Activated gamma-delta T cell treated with Interleukin-2 at 50 U/mL for 16 hours (primary cell): ENCODE measurements at regions not wholly inside any gene's neighbourhood (a gene's known extent, or its start where the extent isn't known, plus 50 kb on each side); places are given as distances from the start of the nearest gene placed in this dataset.
A peak's percentile ranks its signal among the peaks of the same experiment; 100 is the strongest.
"Not testable (repeated sequence)": the region's sequence is repeated elsewhere in the genome, so short reads cannot be mapped to it uniquely, and the experiment has no call there.

Experiments used
- DNase-seq: peaks from one replicate; pipeline ENCODE4 v3.0.0-alpha.2; 2020

DNA sequence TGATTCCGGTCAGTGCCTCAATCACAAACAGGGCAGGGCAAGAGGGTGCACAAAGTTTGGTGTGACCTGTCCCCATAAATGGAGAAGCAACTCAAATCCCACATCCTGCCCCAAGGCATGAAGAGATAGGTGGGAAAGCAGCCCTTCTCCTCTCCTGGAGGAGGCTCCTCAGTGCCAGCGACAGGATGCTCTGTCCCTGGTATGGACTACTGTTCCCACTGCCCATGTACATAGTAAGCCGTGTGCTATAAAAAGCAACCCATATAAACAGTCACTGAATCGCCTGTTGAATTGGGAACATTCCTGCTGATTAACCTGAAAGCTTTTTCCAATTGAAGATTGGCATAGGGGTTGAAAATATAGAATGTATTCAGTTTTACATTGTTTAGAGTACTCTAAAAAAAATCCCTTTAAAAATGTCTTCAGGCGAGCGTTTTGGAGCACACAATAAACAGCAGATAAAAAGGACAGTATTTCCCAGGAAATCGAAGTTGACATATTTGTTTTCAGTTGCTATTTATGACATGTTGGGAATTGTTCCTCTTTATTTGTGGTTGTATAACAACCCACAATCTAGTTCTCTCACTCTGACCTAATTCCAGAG lies 513.9 kb downstream of the DIRAS2 start:
- no peak for DNase-seq

DNA sequence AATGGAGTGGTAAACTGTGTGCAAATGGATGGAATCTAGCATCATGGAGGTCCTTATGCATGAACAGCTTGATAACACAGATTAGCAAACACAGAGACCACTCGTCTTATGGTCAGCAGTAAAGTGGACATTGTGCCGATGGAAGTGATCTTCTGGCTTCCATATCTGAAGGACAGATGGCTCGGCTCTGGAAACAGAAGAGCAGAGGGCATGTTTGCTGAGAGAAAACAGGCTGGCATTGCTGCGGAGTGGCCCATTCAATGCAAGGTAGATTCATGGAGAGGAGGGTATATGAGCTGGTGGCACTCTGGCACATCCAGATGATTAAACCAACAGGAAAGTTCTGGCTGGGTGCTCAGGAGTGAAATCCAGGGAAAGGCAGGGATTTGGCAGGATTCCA lies 513.2 kb downstream of the DIRAS2 start:
- DNase-seq = no peak

DNA sequence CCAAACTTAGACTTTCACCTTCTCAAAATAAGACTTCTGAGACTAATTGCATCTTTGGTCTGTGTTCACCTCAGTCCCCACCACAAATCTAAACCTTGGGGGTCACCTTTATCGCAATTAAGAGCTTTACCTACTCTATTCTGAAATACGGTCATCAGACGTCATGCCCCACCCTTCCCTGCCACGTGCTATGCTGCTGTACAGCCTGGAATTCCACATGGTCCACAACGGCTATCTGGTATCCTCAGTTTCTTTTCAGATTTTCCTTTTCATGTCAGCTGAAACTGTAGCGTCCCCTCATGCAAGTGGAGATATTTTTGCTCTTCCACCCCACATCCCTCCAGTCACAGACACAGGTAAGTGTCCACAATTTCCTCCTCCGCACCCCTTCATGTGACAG lies 511.1 kb downstream of the DIRAS2 start:
- DNase-seq = no peak

DNA sequence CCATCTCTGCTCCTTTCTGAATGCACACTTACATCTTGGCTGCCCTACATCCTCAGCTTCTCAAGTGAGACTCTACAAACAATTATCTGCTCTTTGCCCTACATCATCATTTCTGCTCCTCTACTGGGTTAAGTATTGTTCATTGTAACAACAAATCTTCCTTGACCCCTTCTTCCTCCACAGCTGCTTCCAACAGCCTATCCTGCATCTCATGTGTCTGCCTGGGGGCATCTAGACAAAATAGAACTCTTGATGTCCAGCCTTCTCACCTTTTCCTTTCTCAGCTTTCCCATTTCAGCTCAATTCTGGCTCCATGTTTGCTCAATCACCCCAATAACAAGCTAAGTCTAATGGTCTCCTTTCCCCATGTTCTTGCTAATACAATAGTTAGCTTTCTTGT lies 509.8 kb downstream of the DIRAS2 start:
- DNase-seq = no peak

DNA sequence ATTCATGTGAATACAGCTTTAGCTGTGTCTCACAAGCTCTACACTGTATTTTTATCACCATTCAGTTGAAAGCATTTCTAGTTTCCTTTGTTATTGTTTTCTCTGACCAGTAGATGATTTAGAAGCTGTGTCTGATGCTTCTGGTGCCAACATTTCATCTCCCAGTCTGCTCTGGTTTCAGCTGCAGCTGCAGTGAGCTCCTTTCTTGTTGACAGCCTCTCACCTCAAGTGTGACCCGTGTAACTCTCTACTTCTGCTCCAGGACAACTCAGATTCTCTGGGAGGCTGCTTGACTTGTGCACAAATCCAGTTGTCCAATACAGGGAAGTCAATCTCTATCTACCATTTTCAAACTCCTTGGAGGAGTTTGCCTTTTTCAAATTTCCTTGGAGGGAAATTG lies 504.8 kb downstream of the DIRAS2 start:
- no peak for DNase-seq

DNA sequence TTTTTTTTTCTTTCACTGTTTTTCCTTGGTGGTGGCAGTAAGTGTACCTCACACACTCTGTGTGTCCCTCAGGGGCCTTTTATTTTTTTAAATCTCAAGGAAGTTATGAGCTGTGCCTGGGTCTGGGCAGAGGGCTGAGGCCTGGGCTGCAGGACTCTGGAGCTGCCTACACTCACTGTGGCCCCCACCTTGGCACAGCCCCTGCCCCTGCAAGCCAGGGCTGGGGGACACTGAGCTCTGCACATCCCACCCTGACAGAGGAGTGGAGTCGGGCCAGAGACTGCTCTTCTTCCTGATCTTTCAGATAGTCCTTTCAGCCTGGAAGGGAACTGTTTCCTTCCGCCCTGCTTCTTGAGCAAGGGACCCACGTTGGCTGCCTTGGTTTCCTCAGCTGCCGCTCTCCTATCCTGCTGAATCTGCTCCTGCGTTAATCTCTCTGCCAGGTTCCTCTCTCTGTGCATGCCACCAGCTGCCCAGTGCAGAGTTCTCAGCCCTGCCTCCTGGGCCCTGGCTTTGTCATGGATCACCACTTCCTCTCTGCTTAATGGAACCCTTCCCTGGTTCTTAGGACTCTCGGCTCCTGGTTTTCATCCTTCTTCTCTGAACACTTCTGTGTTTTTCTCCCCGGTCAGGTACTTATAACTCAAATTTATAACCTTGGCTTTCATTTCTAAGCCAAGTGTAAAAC lies 502.3 kb downstream of the DIRAS2 start:
- no peak for DNase-seq

DNA sequence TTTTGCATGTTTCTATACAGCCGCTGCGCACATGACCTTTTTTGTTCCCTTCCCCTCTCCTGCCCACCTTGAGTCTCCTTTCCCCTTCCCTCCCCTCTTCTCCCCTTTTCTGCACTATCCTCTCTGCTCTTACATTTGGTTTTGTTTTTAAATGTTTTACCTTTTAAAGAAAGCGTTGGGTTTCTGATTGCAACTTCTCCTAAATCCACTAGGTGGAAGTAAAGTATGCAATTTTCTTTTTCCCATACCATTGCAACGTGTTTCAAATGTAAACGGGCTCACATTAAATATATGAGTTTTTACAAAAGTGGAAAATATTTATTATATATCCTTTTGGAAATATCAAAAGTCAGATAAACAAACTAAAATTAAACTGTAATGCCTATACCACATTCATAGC lies 500.9 kb downstream of the DIRAS2 start:
- DNase-seq = no peak

DNA sequence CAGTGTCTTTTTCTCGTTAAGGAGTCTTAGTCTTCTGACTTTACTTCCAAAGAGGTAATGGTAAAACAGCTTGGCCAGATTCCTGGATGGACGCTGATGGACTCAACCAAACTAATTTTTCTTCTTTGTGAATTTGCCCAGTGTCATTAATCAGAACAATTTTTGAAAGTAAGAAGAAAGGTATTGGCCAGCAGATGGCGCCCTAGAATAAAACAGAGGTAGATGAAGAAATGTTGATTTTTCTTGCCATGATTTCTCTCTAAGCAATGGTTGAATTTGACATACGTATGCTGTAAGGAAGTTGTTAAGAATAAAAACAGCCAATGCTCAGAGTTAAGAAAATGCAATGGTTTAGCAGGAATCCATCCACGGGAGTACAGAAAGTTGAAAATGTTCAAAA lies 500.0 kb downstream of the DIRAS2 start:
- DNase-seq = peak; percentile 57

DNA sequence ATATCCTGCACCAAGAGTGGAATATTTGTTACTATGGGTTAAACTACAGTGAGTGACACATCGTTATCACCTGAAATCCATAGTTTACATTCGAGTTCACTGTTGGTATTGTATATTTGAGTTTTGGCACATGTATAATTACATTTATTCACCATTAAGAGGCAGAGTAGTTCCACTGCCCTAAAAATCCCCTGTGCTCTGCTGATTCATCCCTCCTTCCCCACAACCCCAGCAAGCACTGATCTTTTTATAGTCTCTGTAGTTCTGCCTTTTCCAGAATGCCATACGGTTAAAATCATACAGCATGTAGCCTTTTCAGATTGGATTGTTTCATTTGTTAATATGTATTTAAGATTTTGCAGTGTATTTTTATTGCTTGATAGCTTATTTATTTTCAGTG lies 495.2 kb downstream of the DIRAS2 start:
- DNase-seq = no peak

DNA sequence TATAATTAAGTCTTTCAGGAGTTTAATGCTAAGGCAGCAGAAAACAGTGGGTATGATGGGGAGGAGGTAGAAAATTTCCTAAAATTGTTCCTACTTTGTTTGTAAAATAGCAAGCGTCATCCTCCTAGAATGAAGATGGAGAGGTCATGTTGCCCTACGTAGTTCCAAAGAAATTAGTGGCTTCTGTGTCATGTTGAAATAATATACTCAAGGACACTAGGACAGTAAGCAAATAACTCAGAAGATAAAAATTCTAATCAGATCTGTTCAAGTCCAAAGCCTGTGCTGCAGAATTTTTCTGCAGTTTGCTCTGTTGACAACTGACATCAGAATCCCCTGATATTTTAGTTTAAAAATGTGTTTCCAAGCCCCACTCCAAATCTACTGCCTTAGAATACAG lies 486.3 kb downstream of the DIRAS2 start:
- DNase-seq = no peak

DNA sequence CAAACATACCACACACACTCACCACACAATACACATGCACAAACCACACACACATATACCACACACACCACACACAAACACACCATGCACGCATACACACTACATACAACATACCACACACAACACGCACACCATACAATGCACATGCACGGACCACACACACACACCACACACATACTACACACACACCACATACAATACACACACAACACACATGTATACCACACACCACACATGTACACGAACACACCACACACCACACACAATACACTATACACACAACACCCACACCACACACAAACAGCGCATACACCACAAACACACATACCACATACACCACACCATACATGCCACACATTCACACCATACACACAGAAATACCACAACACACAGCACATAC lies 480.3 kb downstream of the DIRAS2 start:
- DNase-seq = no peak

DNA sequence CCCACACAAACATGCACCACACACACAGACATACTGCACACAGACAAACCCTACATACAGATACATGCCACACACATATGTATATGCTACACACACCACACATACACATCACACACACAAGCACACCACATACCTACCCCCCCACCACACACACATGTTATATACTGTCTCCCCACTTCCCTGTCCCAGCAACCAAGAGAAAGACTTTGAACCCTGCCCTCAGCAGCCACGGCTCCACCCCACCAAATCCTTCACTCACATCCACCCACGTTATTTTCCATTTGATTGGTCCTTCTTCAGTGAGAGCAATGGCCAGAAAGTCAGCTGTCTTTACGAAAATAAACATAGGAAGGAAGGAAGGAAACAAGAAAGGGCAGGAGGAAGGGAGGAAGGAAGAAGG lies 479.8 kb downstream of the DIRAS2 start:
- no peak for DNase-seq

DNA sequence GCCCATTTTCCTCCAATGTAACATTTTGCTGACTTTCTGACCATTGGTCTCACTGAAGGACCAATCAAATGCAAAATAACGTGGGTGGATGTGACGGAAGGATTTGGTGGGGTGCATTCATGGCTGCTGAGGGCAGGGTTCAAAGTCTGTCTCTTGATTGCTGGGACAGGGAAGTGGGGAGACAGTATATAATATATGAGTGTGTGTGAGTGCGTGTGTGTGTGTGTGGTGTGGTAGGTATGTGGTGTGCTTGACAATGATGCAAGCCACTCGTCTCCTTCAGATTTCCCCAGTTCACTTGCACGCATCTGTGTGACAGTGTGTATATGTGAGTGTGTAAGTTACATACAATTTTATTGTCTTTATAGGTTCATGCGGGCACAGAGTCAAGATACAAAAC lies 477.3 kb downstream of the DIRAS2 start:
- DNase-seq = no peak

DNA sequence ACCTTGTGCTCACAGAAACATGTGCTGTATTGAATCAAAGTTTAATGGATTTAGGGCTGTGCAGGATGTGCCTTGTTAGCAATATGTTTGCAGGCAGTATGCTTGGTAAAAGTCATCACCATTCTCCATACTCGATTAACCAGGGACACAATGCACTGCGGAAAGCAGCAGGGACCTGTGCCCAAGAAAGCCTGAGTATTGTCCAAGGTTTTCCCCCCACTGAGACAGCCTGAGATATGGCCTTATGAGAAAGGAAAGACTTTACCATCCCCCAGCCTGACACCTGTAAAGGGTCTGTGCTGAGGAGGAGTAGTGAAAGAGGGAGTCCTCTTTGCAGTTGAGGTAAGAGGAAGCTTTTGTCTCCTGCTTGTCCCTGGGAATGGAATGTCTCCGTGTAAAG lies 476.2 kb downstream of the DIRAS2 start:
- not testable (repeated sequence) for DNase-seq

DNA sequence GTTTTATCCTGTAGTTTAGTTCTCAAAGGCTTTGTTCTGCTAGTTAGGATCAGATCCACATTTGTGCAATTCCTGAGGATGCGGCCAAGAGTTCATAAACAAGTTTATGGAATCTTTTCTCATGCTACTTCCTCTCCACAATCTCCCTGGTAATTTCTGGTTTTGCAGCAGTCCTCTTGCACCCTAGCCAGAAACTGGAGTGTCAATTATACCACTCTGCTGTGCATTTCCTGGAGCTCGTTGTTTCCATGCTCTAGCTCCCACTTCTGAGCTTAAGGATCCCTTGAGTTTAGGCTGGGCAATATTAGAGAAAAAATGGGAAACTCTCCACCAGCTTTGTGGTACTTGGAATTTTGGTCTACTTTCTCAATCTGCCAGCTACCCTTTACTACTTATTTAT lies 474.7 kb downstream of the DIRAS2 start:
- DNase-seq = no peak

DNA sequence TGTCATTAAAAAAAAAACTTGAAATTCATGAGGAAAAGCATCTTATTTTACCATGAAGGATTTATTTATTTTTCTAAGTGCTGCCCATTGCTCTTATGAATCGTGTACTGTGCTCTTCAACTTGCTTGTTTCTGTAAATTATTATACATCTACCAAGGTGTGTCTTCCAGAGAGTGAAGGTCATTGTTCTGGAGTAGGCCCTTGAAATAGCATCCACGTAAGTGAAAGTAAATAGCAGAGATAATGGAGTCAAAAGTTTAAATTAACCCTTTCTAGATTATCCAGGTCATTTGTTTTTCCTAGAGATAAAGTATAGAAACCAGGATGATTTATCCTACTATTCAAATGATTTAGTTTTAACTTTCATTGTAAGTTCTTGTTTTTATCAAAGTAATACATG lies 473.1 kb downstream of the DIRAS2 start:
- DNase-seq = no peak

DNA sequence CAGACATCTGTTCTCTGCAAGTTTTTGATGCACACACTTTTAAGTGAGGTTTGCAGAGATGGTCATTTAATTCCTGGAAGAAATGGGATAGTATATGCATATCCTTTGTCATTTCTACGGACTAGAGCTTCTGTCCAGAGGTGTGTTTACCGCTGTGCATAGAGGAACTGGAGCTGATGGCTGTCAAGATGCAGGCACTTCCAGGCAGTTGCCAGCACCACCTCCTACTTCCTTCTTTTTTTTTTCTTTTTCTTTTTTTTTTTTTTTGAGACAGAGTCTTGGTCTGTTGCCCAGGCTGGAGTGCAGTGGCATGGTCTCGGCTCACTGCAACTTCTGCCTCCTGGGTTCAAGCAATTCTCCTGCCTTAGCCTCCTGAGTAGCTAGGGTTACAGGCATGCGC lies 468.7 kb downstream of the DIRAS2 start:
- DNase-seq = not testable (repeated sequence)

DNA sequence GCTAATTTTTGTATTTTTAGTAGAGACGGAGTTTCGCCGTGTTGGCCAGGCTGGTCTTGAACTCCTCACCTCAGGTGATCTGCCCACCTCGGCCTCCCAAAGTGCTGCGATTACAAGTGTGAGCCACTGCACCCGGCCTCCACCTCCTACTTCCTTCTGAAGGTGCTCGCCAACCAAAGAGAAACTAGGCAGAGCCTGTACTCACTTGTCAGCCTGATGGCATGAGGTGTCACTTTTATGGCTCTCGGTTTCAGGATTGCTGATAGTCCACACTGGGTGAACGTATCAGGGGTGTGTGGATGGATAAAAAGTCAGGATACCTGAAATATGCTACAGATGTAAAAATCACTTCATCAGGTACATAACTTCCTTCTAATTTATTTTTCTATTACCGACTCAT lies 468.3 kb downstream of the DIRAS2 start:
- DNase-seq = not testable (repeated sequence)

DNA sequence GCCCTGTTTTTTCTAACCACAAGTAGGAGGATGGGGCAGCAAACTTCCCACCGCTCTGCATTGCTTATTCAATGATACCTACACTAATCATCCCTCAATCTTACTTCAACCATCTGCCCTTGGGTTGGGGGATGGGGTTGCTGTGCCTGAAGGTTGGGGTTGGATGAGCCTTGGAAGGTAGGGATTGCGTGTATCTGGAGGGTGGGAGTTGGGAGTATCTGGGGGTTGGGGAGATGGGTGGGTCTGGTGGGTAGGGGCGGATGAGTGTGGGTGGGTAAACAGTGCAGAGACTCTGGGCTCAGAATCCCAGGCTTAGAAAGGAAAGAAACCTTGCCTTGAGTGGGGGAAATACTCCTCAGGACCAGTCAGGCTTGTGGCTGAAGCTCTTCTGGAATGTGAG lies 467.4 kb downstream of the DIRAS2 start:
- DNase-seq = no peak

DNA sequence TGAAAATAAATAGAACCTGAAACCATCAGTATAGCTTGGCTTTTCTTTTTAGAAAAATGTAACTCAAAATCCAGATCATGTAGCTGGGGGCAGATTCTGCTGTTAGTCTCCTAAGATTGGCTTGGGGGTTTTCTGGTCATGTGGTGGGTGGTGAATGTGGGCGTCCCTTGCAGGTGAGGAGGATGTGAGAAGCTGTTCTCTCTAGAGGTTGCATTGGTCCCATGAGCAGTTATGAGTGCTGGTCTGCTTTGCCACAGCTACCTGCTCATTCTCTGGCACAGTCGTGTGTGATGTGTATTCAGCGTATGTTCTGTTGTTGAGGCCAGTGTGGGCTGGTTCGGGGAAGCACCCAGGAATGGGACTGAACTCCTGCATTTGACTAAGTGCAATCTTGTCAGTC lies 466.8 kb downstream of the DIRAS2 start:
- no peak for DNase-seq

DNA sequence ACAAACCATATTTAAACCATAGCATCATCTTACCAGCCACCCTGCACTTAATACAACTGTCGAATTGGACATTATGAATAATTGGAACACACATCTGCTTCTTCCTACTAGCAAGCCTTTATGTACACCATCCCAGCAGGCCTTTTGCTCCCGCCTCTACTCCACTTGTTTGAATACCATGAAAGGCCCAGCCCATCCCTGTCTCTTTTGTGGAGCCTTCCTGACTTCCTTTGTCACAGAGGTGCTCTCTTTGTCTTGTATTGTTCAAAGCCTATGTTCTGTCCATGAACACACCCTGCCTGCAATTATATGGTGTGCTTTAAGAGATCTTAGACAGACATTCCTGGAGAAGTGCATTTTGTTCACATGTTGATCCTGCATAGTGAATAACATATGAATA lies 465.7 kb downstream of the DIRAS2 start:
- DNase-seq = no peak

DNA sequence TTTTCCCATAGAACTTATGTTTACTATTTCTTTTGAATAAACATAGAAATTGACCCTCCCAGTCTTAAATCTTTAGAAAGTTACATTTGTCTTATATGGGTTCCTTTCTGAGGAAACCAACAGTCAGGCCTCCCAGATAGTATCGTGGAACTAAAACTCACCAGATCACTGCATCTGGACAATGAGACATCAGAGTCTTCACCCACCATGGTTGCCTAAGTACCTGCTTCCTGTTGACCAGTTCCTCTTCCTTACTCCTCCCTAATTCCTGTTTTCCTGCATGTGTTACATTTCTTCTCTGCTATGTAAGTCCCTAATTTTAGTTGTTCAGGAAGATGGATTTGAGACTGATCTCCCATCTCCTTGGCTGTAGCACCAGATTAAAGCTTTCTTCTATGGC lies 462.2 kb downstream of the DIRAS2 start:
- no peak for DNase-seq

DNA sequence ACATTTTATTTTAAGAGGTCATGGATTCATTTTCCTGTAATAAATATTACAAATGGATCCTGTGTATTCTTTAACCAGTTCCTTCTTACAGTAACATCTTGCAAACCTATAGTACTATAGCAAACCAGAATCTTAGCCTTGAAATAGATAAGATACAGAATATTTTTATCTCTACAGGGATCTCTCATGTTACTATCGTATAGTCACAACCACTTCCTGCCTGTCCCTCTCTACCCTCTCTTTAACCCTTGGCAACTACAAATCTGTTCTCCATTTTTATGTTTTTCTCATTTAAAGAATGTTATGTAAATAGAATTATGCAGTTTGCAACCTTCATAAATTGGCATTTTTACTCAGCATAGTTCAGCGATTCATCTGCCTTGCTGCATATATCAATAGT lies 454.0 kb downstream of the DIRAS2 start:
- no peak for DNase-seq

DNA sequence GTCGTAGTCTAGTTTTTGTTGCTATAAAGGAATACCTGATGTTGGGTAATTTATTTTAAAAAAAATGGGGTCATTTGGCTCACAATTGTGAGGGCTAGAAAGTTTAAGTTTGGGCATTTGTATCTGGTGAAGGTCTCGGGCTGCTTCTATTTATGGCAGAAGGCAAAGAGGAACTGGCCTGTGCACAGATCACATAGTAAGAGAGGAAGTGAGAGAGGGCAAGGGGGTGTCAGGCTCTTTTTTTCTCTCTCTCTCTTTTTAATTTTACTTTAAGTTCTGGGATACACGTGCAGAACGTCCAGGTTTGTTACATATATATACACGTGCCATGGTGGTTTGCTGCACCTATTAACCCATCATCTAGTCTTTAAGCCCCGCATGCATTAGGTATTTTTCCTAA lies 453.3 kb downstream of the DIRAS2 start:
- no peak for DNase-seq

DNA sequence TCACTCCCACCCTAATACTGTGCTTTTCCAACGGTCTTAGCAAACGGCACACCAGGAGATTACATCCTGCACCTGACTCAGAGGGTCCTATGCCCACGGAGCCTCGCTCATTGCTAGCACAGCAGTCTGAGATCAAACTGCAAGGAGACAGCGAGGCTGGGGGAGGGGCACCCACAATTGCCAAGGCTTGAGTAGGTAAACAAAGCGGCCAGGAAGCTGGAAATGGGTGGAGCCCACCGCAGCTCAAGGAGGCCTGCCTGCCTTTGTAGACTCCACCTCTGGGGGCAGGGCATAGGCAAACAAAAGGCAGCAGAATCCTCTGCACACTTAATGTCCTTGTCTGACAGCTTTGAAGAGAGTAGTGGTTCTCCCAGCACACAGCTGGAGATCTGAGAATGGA lies 450.2 kb downstream of the DIRAS2 start:
- peak; percentile 23 for DNase-seq
